Heart left ventricle (tissue), 13 donors: ENCODE measurements at regions not wholly inside any gene's neighbourhood (a gene's known extent, or its start where the extent isn't known, plus 50 kb on each side); places are given as distances from the start of the nearest gene placed in this dataset.

Experiments used
- POLR2A ChIP-seq, 2 donors: fragments of 450-650 bp; IDR thresholded peaks; one replicate each; pipeline ENCODE4 v1.6.1; 2017; ENCODE audit warnings: antibody characterized with exemption in 2 of 2, mild to moderate bottlenecking in 2 of 2, moderate library complexity in 2 of 2
- TF ChIP-seq, protein P1 (sequence below), 12 donors: fragments of 200-600 bp; sonication (generic) in 4 of 12; IDR thresholded peaks; one replicate each; pipeline versions ENCODE4 v1.5.0 to v1.8.0; 2018 to 2022; ENCODE audit warnings: antibody characterized with exemption in 12 of 12, mild to moderate bottlenecking in 5 of 12
- donor health status: ischemic (EF 13 %, LVEDD 7.1; RV severe dilation, severe dysfunction).
- donor health status: DM: no; HTN: yes; CAD: no.
- donor health status: DM: no; HTN: no; CAD: no.
- donor health status: ischemic (EF 25% LVEDD 6.9; RV normal size, moderate dysfunction).
- donor health status: ischemic (EF 25% LVEDD 5.7; RV mildly dilated, moderate dysfunction).
- donor health status: ischemic (EF 35%, LVEDD 5.7; RV mildly dilated, moderate dysfunction).
- donor health status: nonischemic (EF 11% LVEDD 7.7; RV severe dilation, severe dysfunction).
- donor health status: DM: yes; HTN: yes; CAD: no.
- donor health status: PGD.
- donor health status: ischemic (EF 29% LVEDD 5.4; RV normal size, mild dysfunction).
- donor health status: nonischemic (EF 23%, LVEDD 6.1; RV moderate dilation, normal function).

DNA sequence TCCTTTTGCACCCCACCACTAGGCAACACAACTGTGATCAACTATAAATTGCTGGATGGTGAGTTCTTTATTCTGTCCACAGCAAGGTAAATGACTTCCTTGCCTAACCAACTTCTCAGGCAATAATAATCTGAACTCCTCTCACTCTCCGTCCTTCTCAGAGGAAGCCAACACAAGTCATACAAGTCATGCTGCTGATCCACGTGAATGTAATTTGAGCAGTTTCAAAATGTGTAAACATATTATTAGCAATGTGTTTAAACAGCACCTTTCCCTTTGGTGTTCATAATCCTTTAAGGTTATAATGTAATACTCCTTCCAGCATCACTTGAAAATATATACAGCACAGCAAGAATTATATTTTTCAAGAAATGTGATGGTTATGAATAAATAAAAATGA, 127.9 kb downstream of the QRSL1 start:
- TF ChIP-seq, protein P1, sequence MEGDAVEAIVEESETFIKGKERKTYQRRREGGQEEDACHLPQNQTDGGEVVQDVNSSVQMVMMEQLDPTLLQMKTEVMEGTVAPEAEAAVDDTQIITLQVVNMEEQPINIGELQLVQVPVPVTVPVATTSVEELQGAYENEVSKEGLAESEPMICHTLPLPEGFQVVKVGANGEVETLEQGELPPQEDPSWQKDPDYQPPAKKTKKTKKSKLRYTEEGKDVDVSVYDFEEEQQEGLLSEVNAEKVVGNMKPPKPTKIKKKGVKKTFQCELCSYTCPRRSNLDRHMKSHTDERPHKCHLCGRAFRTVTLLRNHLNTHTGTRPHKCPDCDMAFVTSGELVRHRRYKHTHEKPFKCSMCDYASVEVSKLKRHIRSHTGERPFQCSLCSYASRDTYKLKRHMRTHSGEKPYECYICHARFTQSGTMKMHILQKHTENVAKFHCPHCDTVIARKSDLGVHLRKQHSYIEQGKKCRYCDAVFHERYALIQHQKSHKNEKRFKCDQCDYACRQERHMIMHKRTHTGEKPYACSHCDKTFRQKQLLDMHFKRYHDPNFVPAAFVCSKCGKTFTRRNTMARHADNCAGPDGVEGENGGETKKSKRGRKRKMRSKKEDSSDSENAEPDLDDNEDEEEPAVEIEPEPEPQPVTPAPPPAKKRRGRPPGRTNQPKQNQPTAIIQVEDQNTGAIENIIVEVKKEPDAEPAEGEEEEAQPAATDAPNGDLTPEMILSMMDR (IDR thresholded peaks at IDR 0.05) = no peak
- TF ChIP-seq POLR2A (IDR thresholded peaks at IDR 0.05) = no peak
